ENCODE measurements at regions not wholly inside any gene's neighbourhood (a gene's known extent, or its start where the extent isn't known, plus 50 kb on each side); places are given as distances from the start of the nearest gene placed in this dataset.
"Not testable (repeated sequence)": the region's sequence is repeated elsewhere in the genome, so short reads cannot be mapped to it uniquely, and the experiment has no call there.

DNA sequence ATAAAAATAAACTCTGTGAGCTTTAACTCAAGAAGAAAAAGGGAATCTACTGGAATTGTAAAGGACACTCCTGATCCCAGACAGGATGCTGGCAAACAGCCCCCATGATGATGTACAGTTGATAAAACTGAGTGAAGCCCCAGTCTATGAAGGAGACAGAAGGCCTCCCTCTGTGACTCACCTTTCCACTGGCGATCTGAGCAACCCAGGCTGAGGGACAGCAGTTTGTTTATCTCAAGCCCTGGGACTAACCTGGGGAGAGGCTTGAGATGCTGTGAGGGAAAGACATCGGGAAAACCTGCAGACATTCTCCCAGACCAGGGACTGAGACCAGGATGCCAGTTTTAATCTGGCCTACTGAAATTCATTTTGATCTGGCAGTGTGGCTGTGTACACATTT, 104.5 kb upstream of the CDH2 start:
- Mint-ChIP-seq H3K4me3 (no peak overlapping the region), H3K9me3 (peaks cover 3 to 21% (median 10%) of the 10 kb centered on the region in 5 donors), H3K4me1 (no peaks in the 10 kb centered on the region), H3K36me3 (peaks cover 0 to 2% (median 0%) of the 10 kb centered on the region in 3 donors), H3K27me3 (no peaks in the 10 kb centered on the region), H3K27ac (no peak overlapping the region)
- CTCF ChIA-PET: no interaction called here
- H3K4me3 ChIP-seq (ENCODE audit: low read length): no peak overlapping the region
- no peak for DNase-seq
- POLR2A ChIA-PET: no interaction called here
- no peaks in the 10 kb centered on the region for H3K4me1 ChIP-seq (ENCODE audit: insufficient read depth, low read length)
- H3K9me3 ChIP-seq (ENCODE audit: low read length): no peaks in the 10 kb centered on the region
- H3K27ac ChIP-seq (ENCODE audit: low read depth, low read length): no peak overlapping the region
- H3K36me3 ChIP-seq (ENCODE audit: insufficient read depth, low read length): no peaks in the 10 kb centered on the region
- no peaks in the 10 kb centered on the region for H3K27me3 ChIP-seq (ENCODE audit: insufficient read depth, low read length, poor library complexity, severe bottlenecking)

DNA sequence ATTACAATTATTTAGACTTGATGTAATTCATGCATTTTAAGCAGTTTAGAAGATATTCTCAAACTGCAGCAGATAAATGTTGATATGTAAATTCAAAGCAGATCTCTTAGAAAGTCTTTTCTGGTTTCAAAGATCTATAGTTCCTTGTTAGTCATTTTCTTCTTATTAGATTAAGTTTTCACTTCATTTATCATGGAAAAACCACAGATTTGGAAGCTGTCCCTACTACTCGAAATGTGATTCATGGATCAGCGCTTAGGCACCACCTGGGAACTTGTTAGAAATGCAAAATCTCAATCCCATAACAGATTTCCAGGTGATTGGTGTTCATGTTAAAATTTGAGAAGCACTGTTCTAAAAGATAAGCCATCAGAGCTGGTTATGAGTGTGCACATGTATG, 92.8 kb upstream of the CDH2 start:
- no peaks in the 10 kb centered on the region for H3K27me3 ChIP-seq (ENCODE audit: insufficient read depth, low read length, poor library complexity, severe bottlenecking)
- H3K36me3 Mint-ChIP-seq: no peaks in the 10 kb centered on the region
- H3K4me1 Mint-ChIP-seq: no peaks in the 10 kb centered on the region
- H3K27ac ChIP-seq (ENCODE audit: low read depth, low read length): no peak overlapping the region
- POLR2A ChIA-PET: no interaction called here
- no peaks in the 10 kb centered on the region for H3K9me3 ChIP-seq (ENCODE audit: low read length)
- CTCF ChIA-PET: no interaction called here
- DNase-seq: no peak
- H3K4me1 ChIP-seq (ENCODE audit: insufficient read depth, low read length): no peaks in the 10 kb centered on the region
- no peaks in the 10 kb centered on the region for H3K27me3 Mint-ChIP-seq
- no peak overlapping the region for H3K27ac Mint-ChIP-seq
- H3K4me3 Mint-ChIP-seq: no peak overlapping the region
- peaks cover 0 to 33% (median 4%) of the 10 kb centered on the region in 5 donors for H3K9me3 Mint-ChIP-seq
- H3K36me3 ChIP-seq (ENCODE audit: insufficient read depth, low read length): no peaks in the 10 kb centered on the region
- H3K4me3 ChIP-seq (ENCODE audit: low read length): no peak overlapping the region

DNA sequence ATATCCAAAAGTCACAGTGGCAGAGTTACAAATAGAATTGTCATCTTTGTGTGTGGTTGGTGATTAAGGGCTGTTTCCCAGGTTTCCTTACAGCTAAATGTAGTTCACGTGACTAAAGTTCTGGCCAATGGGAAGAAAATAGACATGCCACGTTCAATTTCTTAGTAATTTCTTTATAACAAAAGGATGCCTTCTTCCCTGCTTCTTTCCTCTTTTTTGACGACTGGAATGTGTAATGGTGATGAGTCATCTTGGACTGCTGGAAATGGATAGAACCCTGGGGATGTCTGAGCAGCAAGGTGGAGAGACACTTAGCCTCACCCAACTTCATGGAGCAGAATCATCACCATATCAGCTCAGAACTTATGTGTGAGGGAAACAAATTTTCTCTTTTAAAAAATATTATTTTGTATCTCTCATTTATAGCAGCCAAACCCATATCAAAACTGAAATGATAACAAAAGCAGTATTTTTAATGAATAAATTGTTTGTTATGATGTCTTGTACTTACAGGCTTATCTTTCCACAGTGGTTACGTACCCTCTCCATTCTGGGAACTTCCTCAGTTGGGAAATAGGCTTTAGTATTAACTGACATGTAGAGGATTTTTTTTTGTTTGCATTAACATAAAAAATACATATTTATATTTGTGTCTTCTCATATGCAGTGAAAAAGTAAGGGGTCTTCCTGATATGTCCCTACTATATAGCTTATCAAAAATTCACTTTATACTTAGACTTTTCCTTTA, 91.1 kb upstream of the CDH2 start:
- H3K4me1 Mint-ChIP-seq: no peaks in the 10 kb centered on the region
- no peaks in the 10 kb centered on the region for H3K4me1 ChIP-seq (ENCODE audit: insufficient read depth, low read length)
- no peaks in the 10 kb centered on the region for H3K9me3 ChIP-seq (ENCODE audit: low read length)
- no peak for DNase-seq
- POLR2A ChIA-PET: no interaction called here
- CTCF ChIA-PET: no interaction called here
- peaks cover 0 to 36% (median 4%) of the 10 kb centered on the region in 5 donors for H3K9me3 Mint-ChIP-seq
- H3K27me3 ChIP-seq (ENCODE audit: insufficient read depth, low read length, poor library complexity, severe bottlenecking): no peaks in the 10 kb centered on the region
- H3K27me3 Mint-ChIP-seq: no peaks in the 10 kb centered on the region
- H3K27ac ChIP-seq (ENCODE audit: low read depth, low read length): no peak overlapping the region
- H3K27ac Mint-ChIP-seq: no peak overlapping the region
- no peaks in the 10 kb centered on the region for H3K36me3 ChIP-seq (ENCODE audit: insufficient read depth, low read length)
- H3K36me3 Mint-ChIP-seq: no peaks in the 10 kb centered on the region
- H3K4me3 Mint-ChIP-seq: no peak overlapping the region
- no peak overlapping the region for H3K4me3 ChIP-seq (ENCODE audit: low read length)

DNA sequence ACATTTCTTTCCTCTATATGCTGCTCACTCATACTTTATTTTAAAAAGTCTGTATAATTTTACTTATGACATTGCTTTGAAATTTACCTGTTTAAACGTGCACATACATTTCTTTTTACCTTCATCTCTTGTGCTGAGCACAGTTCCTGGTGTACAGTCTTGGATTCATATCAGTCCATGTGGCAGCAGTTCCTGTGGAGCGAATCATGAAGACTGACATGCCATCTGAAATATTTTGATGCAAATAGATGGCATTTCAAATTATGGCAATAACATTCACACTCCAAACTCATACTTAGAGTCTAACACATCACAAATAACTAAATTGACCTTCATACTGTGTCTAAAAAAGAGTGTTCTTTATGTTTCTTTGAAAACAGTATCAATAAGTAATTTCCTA, 90.3 kb upstream of the CDH2 start:
- Mint-ChIP-seq H3K36me3 (no peaks in the 10 kb centered on the region), H3K4me1 (no peaks in the 10 kb centered on the region), H3K27me3 (no peaks in the 10 kb centered on the region), H3K9me3 (peaks cover 0 to 36% (median 8%) of the 10 kb centered on the region in 5 donors), H3K4me3 (no peak overlapping the region), H3K27ac (no peak overlapping the region)
- Histone ChIP-seq H3K4me3 (ENCODE audit: low read length) (no peak overlapping the region), H3K27me3 (ENCODE audit: insufficient read depth, low read length, poor library complexity, severe bottlenecking) (no peaks in the 10 kb centered on the region), H3K4me1 (ENCODE audit: insufficient read depth, low read length) (no peaks in the 10 kb centered on the region), H3K9me3 (ENCODE audit: low read length) (no peaks in the 10 kb centered on the region), H3K36me3 (ENCODE audit: insufficient read depth, low read length) (no peaks in the 10 kb centered on the region), H3K27ac (ENCODE audit: low read depth, low read length) (no peak overlapping the region)
- CTCF ChIA-PET: no interaction called here
- POLR2A ChIA-PET: no interaction called here
- no peak for DNase-seq

DNA sequence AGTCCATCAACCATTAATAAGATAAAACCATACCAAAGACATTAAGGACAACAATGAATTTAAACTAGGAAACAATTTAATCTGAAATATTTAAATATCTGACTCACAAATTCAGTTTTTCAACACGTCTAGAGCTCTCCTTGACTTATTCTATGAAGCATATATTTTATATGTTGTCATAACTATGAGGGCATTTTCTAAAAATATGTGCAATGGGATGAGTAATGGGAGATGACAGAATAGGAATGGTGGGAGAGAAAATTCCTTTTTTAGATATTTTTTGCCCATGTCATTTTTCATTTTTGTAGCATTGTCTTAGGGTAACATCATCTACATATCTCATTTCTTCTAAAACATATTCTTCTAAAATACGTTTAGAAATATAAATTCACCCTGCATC, 79.2 kb upstream of the CDH2 start:
- CTCF ChIA-PET: no interaction called here
- H3K4me1 Mint-ChIP-seq: no peaks in the 10 kb centered on the region

DNA sequence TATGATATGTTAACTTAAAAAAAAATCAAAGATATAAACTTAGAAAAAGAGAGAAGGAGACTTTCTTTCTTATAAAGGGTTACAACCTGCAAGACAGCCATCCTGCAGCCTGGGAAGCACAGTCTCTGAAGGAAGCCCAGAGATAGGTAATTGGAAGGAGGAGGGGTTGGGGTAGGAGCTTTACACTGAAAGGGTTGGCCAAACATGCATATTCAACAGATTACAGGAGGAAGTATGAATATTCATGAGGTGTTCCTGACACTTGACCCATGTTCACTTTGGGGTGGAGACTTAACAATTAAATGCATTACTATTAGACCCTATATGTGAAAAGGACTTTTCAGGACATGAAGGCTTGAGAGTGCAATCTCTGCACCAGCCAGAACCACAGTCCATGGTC, 71.7 kb upstream of the CDH2 start:
- ChIA-PET POLR2A (no interaction called here), CTCF (no interaction called here)
- no peaks in the 10 kb centered on the region for H3K9me3 ChIP-seq (ENCODE audit: low read length)
- H3K27ac Mint-ChIP-seq: no peak overlapping the region
- H3K27me3 ChIP-seq (ENCODE audit: insufficient read depth, low read length, poor library complexity, severe bottlenecking): no peaks in the 10 kb centered on the region
- no peaks in the 10 kb centered on the region for H3K4me1 ChIP-seq (ENCODE audit: insufficient read depth, low read length)
- no peaks in the 10 kb centered on the region for H3K36me3 Mint-ChIP-seq
- H3K27ac ChIP-seq (ENCODE audit: low read depth, low read length): no peak overlapping the region
- no peaks in the 10 kb centered on the region for H3K4me1 Mint-ChIP-seq
- DNase-seq: no peak
- no peak overlapping the region for H3K4me3 Mint-ChIP-seq
- H3K36me3 ChIP-seq (ENCODE audit: insufficient read depth, low read length): no peaks in the 10 kb centered on the region
- H3K27me3 Mint-ChIP-seq: no peaks in the 10 kb centered on the region
- H3K9me3 Mint-ChIP-seq: peaks cover 2 to 19% (median 2%) of the 10 kb centered on the region in 5 donors
- H3K4me3 ChIP-seq (ENCODE audit: low read length): no peak overlapping the region

More for the DNA sequence above, 79.2 kb upstream of the CDH2 start:
- no peaks in the 10 kb centered on the region for H3K36me3 Mint-ChIP-seq
- H3K4me3 Mint-ChIP-seq: no peak overlapping the region
- no peak overlapping the region for H3K27ac Mint-ChIP-seq
- Histone ChIP-seq H3K36me3 (ENCODE audit: insufficient read depth, low read length) (no peaks in the 10 kb centered on the region), H3K4me3 (ENCODE audit: low read length) (no peak overlapping the region), H3K9me3 (ENCODE audit: low read length) (no peaks in the 10 kb centered on the region), H3K4me1 (ENCODE audit: insufficient read depth, low read length) (no peaks in the 10 kb centered on the region), H3K27me3 (ENCODE audit: insufficient read depth, low read length, poor library complexity, severe bottlenecking) (no peaks in the 10 kb centered on the region), H3K27ac (ENCODE audit: low read depth, low read length) (no peak overlapping the region)
- peaks cover 0 to 17% (median 5%) of the 10 kb centered on the region in 5 donors for H3K9me3 Mint-ChIP-seq
- H3K27me3 Mint-ChIP-seq: no peaks in the 10 kb centered on the region
- DNase-seq: no peak
- POLR2A ChIA-PET: no interaction called here

DNA sequence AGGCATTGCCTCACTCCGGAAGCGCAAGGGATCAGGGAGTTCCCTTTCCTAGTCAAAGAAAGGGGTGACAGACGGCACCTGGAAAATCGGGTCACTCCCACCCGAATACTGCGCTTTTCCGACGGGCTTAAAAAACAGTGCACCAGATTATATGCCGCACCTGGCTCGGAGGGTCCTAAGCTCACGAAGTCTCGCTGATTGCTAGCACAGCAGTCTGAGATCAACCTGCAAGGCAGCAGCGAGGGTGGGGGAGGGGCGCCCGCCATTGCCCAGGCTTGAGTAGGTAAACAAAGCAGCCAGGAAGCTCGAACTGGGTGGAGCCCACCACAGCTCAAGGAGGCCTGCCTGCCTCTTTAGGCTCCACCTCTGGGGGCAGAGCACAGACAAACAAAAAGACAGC, 63.7 kb upstream of the CDH2 start:
- H3K4me1 ChIP-seq (ENCODE audit: insufficient read depth, low read length); POLR2A ChIA-PET; H3K27me3 Mint-ChIP-seq; CTCF ChIA-PET; H3K9me3 ChIP-seq (ENCODE audit: low read length); DNase-seq; H3K27me3 ChIP-seq (ENCODE audit: insufficient read depth, low read length, poor library complexity, severe bottlenecking); H3K4me1 Mint-ChIP-seq; H3K36me3 ChIP-seq (ENCODE audit: insufficient read depth, low read length); H3K4me3 Mint-ChIP-seq; H3K36me3 Mint-ChIP-seq; H3K4me3 ChIP-seq (ENCODE audit: low read length); H3K27ac ChIP-seq (ENCODE audit: low read depth, low read length); H3K27ac Mint-ChIP-seq: not testable (repeated sequence)
- H3K9me3 Mint-ChIP-seq: peaks cover 0 to 11% (median 5%) of the 10 kb centered on the region in 5 donors

DNA sequence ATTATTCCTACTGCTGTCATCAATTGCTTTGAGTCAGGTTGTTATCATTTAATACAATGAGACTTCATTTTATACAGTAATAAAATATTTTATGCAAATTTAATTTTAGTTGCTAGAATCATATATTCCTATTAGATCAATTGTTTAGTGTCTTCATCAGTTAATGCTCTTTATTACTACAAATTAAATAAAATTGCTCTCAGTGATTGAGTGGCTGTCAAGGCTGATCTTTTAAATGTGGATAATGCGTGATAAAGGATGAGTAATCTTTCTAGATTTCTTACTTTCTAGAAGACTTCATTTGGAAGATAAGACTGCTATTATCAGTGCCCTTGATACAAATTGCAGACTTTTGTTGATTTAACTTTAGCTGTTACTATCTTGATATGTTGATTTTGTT, 59.6 kb upstream of the CDH2 start:
- Mint-ChIP-seq H3K9me3 (peaks cover 1 to 12% (median 5%) of the 10 kb centered on the region in 5 donors), H3K36me3 (no peaks in the 10 kb centered on the region), H3K4me1 (no peaks in the 10 kb centered on the region), H3K4me3 (no peak overlapping the region), H3K27ac (no peak overlapping the region), H3K27me3 (no peaks in the 10 kb centered on the region)
- Histone ChIP-seq H3K27me3 (ENCODE audit: insufficient read depth, low read length, poor library complexity, severe bottlenecking) (no peaks in the 10 kb centered on the region), H3K9me3 (ENCODE audit: low read length) (no peaks in the 10 kb centered on the region), H3K4me1 (ENCODE audit: insufficient read depth, low read length) (no peaks in the 10 kb centered on the region), H3K27ac (ENCODE audit: low read depth, low read length) (no peak overlapping the region), H3K4me3 (ENCODE audit: low read length) (no peak overlapping the region), H3K36me3 (ENCODE audit: insufficient read depth, low read length) (no peaks in the 10 kb centered on the region)
- POLR2A ChIA-PET: no interaction called here
- CTCF ChIA-PET: no interaction called here
- no peak for DNase-seq

Measured in CD8-positive, alpha-beta memory T cell (primary cell).